Lower lobe of right lung (tissue), 2 donors: ENCODE measurements at regions not wholly inside any gene's neighbourhood (a gene's known extent, or its start where the extent isn't known, plus 50 kb on each side); places are given as distances from the start of the nearest gene placed in this dataset.
"Not testable (repeated sequence)": the region's sequence is repeated elsewhere in the genome, so short reads cannot be mapped to it uniquely, and the experiment has no call there.

Experiments
- ATAC-seq, 2 donors: fragments of 200-7000 bp; cut with Tn5 transposase; one replicate each; pipeline ENCODE4 v1.9.1; 2020 to 2022; ENCODE audit warnings: mild to moderate bottlenecking in 2 of 2, moderate library complexity in 2 of 2
- DNase-seq: peaks from one replicate; pipeline ENCODE4 v3.0.0-alpha.2; 2020
- H3K27ac ChIP-seq: fragments of 200-600 bp; one replicate; pipeline ENCODE4 v1.8.0; 2022
- H3K27me3 ChIP-seq: fragments of 200-600 bp; one replicate; pipeline ENCODE4 v1.8.0; 2022; ENCODE audit warnings: low read depth
- H3K36me3 ChIP-seq: fragments of 200-600 bp; one replicate; pipeline ENCODE4 v1.8.0; 2022; ENCODE audit warnings: mild to moderate bottlenecking
- H3K4me1 ChIP-seq: fragments of 200-600 bp; one replicate; pipeline ENCODE4 v1.8.0; 2022
- H3K4me3 ChIP-seq: fragments of 200-600 bp; one replicate; pipeline ENCODE4 v1.8.0; 2022; ENCODE audit warnings: mild to moderate bottlenecking
- H3K9me3 ChIP-seq: fragments of 200-600 bp; one replicate; pipeline ENCODE4 v1.8.0; 2022
- CTCF ChIP-seq: fragments of 200-600 bp; IDR thresholded peaks from one replicate; pipeline ENCODE4 v1.8.0; 2022; ENCODE audit warnings: antibody characterized with exemption, mild to moderate bottlenecking
- intact Hi-C: fragments of 100-400 bp; cut with DNase I; formaldehyde crosslinking; loops from one replicate; pipeline ENCODE4 v1.11.0; 2022
- donor health status: DM: no; HTN: yes; CAD: no; lungs with severe emphysema.

- H3K9me3 ChIP-seq, result no peaks in the 10 kb centered on the region
- ATAC-seq, result no peak
- no peak overlapping the region for H3K27ac ChIP-seq
- H3K27me3 ChIP-seq, result no peaks in the 10 kb centered on the region
- no peaks in the 10 kb centered on the region for H3K4me1 ChIP-seq
- TF ChIP-seq CTCF, result no peak
- no peak overlapping the region for H3K4me3 ChIP-seq
- intact Hi-C loops, result no loop called here
- no peaks in the 10 kb centered on the region for H3K36me3 ChIP-seq
- no peak for DNase-seq
These were observed 844.0 kb downstream of the BRINP3 start for GRCh38 chr1:189633658-189634057.

- Histone ChIP-seq H3K36me3 (no peaks in the 10 kb centered on the region), H3K27me3 (no peaks in the 10 kb centered on the region), H3K27ac (no peak overlapping the region), H3K9me3 (no peaks in the 10 kb centered on the region), H3K4me3 (no peak overlapping the region), H3K4me1 (no peaks in the 10 kb centered on the region)
- no peak for TF ChIP-seq CTCF
- no peak for DNase-seq
- intact Hi-C loops, result no loop called here
- ATAC-seq, result no peak
These were observed 840.6 kb downstream of the BRINP3 start for GRCh38 chr1:189637041-189637440.

- H3K4me1 ChIP-seq, H3K36me3 ChIP-seq, H3K9me3 ChIP-seq, H3K4me3 ChIP-seq, H3K27me3 ChIP-seq, ATAC-seq, H3K27ac ChIP-seq, intact Hi-C loops, DNase-seq: not testable (repeated sequence)
These were observed 833.5 kb downstream of the BRINP3 start for GRCh38 chr1:189644156-189644555.

- H3K4me3 ChIP-seq, result no peak overlapping the region
- H3K4me1 ChIP-seq, result no peaks in the 10 kb centered on the region
- intact Hi-C loops, result no loop called here
- DNase-seq (no peak), ATAC-seq (no peak)
- H3K9me3 ChIP-seq, result no peaks in the 10 kb centered on the region
- no peaks in the 10 kb centered on the region for H3K36me3 ChIP-seq
- no peak overlapping the region for H3K27ac ChIP-seq
- TF ChIP-seq CTCF, result no peak
- H3K27me3 ChIP-seq, result no peaks in the 10 kb centered on the region
These were observed 832.7 kb downstream of the BRINP3 start for GRCh38 chr1:189644970-189645369.

GRCh38 chr1:189646066-189646465 lies 831.6 kb downstream of the BRINP3 start:
- no peaks in the 10 kb centered on the region for H3K4me1 ChIP-seq
- no peak overlapping the region for H3K27ac ChIP-seq
- no peak for TF ChIP-seq CTCF
- H3K4me3 ChIP-seq, result no peak overlapping the region
- H3K27me3 ChIP-seq, result no peaks in the 10 kb centered on the region
- ATAC-seq, result no peak
- no peak for DNase-seq
- intact Hi-C loops, result no loop called here
- H3K36me3 ChIP-seq, result no peaks in the 10 kb centered on the region
- no peaks in the 10 kb centered on the region for H3K9me3 ChIP-seq

- intact Hi-C loops, result no loop called here
- Histone ChIP-seq H3K4me1 (no peaks in the 10 kb centered on the region), H3K36me3 (no peaks in the 10 kb centered on the region), H3K4me3 (no peak overlapping the region), H3K27me3 (no peaks in the 10 kb centered on the region), H3K9me3 (no peaks in the 10 kb centered on the region), H3K27ac (no peak overlapping the region)
- ATAC-seq (no peak), DNase-seq (no peak)
- no peak for TF ChIP-seq CTCF
These were observed 822.8 kb downstream of the BRINP3 start for GRCh38 chr1:189654906-189655305.
